ENCODE measurements at regions not wholly inside any gene's neighbourhood (a gene's known extent, or its start where the extent isn't known, plus 50 kb on each side); places are given as distances from the start of the nearest gene placed in this dataset.
"Not testable (repeated sequence)": the region's sequence is repeated elsewhere in the genome, so short reads cannot be mapped to it uniquely, and the experiment has no call there.

GRCh38 chr10:2048337-2048973, 311.1 kb upstream of the ADARB2 start:
- DNase-seq: no peak

- DNase-seq: no peak
These were observed 310.4 kb upstream of the ADARB2 start for GRCh38 chr10:2047679-2048078.

- no peak for DNase-seq
These were observed 306.1 kb upstream of the ADARB2 start for GRCh38 chr10:2043379-2043778.

GRCh38 chr10:2038036-2038435, 300.7 kb upstream of the ADARB2 start:
- no peak for DNase-seq

- DNase-seq: no peak
These were observed 299.9 kb upstream of the ADARB2 start for GRCh38 chr10:2037246-2037645.

GRCh38 chr10:2036209-2036608, 298.9 kb upstream of the ADARB2 start:
- no peak for DNase-seq

GRCh38 chr10:2030046-2030445, 292.7 kb upstream of the ADARB2 start:
- DNase-seq: no peak

GRCh38 chr10:2026936-2027335, 289.6 kb upstream of the ADARB2 start:
- no peak for DNase-seq

GRCh38 chr10:2024750-2025149, 287.4 kb upstream of the ADARB2 start:
- DNase-seq: not testable (repeated sequence)

- no peak for DNase-seq
These were observed 286.4 kb upstream of the ADARB2 start for GRCh38 chr10:2023687-2024086.

GRCh38 chr10:2022401-2022800, 285.1 kb upstream of the ADARB2 start:
- no peak for DNase-seq

- DNase-seq: no peak
These were observed 283.5 kb upstream of the ADARB2 start for GRCh38 chr10:2020836-2021235.

- DNase-seq: no peak
These were observed 282.5 kb upstream of the ADARB2 start for GRCh38 chr10:2019803-2020202.

GRCh38 chr10:2019281-2019680, 282.0 kb upstream of the ADARB2 start:
- no peak for DNase-seq

GRCh38 chr10:2014541-2014940, 277.2 kb upstream of the ADARB2 start:
- DNase-seq: no peak

GRCh38 chr10:2012209-2012608, 274.9 kb upstream of the ADARB2 start:
- DNase-seq: no peak

GRCh38 chr10:2011106-2011716, 273.9 kb upstream of the ADARB2 start:
- DNase-seq: no peak

- DNase-seq: no peak
These were observed 268.2 kb upstream of the ADARB2 start for GRCh38 chr10:2005546-2005945.

- no peak for DNase-seq
These were observed 255.6 kb upstream of the ADARB2 start for GRCh38 chr10:1992930-1993329.

GRCh38 chr10:1989090-1989489, 251.8 kb upstream of the ADARB2 start:
- DNase-seq: no peak

- no peak for DNase-seq
These were observed 244.7 kb upstream of the ADARB2 start for GRCh38 chr10:1981976-1982375.

GRCh38 chr10:1980459-1980858, 243.1 kb upstream of the ADARB2 start:
- DNase-seq: no peak

- no peak for DNase-seq
These were observed 241.3 kb upstream of the ADARB2 start for GRCh38 chr10:1978584-1978983.

- no peak for DNase-seq
These were observed 240.1 kb upstream of the ADARB2 start for GRCh38 chr10:1977461-1977860.

- no peak for DNase-seq
These were observed 235.1 kb upstream of the ADARB2 start for GRCh38 chr10:1972406-1972805.

Measured in stimulated activated CD4-positive, alpha-beta T cell treated with anti-CD3 and anti-CD28 coated beads, Interleukin-15, amount 100 ng/mL, for 24 hours (primary cell).